Left renal pelvis (tissue), 4 donors: ENCODE measurements at regions not wholly inside any gene's neighbourhood (a gene's known extent, or its start where the extent isn't known, plus 50 kb on each side); places are given as distances from the start of the nearest gene placed in this dataset.
"Not testable (repeated sequence)": the region's sequence is repeated elsewhere in the genome, so short reads cannot be mapped to it uniquely, and the experiment has no call there.

Experiments used
- DNase-seq, 4 donors: peaks; one replicate each; pipeline ENCODE4 v3.0.0-alpha.2; 2013; ENCODE audit warnings: low read depth in 4 of 4, low spot score in 3 of 4

GRCh38 chr5:58165152-58165551, 294.7 kb downstream of the PLK2 start:
- DNase-seq = no peak

GRCh38 chr5:58161889-58162288, 298.0 kb downstream of the PLK2 start:
- not testable (repeated sequence) for DNase-seq

GRCh38 chr5:58156973-58157701, 302.7 kb downstream of the PLK2 start:
- DNase-seq = no peak

- no peak for DNase-seq
Measured at GRCh38 chr5:58156361-58156760, 303.5 kb downstream of the PLK2 start.

- DNase-seq = no peak
Measured at GRCh38 chr5:58153255-58153654, 306.6 kb downstream of the PLK2 start.

GRCh38 chr5:58151414-58151813, 308.5 kb downstream of the PLK2 start:
- DNase-seq = no peak

GRCh38 chr5:58150926-58151325, 309.0 kb downstream of the PLK2 start:
- DNase-seq = no peak

- no peak for DNase-seq
Measured at GRCh38 chr5:58149746-58150145, 310.1 kb downstream of the PLK2 start.

- DNase-seq = no peak
Measured at GRCh38 chr5:58149345-58149744, 310.5 kb downstream of the PLK2 start.

- no peak for DNase-seq
Measured at GRCh38 chr5:58148254-58148775, 311.6 kb downstream of the PLK2 start.

GRCh38 chr5:58145397-58145934, 314.4 kb downstream of the PLK2 start:
- DNase-seq = no peak

- DNase-seq = no peak
Measured at GRCh38 chr5:58143727-58144126, 316.2 kb downstream of the PLK2 start.

- DNase-seq = no peak
Measured at GRCh38 chr5:58143181-58143580, 316.7 kb downstream of the PLK2 start.

GRCh38 chr5:58138791-58139190, 321.1 kb downstream of the PLK2 start:
- no peak for DNase-seq

- no peak for DNase-seq
Measured at GRCh38 chr5:58136406-58136805, 323.5 kb downstream of the PLK2 start.

- DNase-seq = no peak
Measured at GRCh38 chr5:58135571-58136335, 324.1 kb downstream of the PLK2 start.

GRCh38 chr5:58133631-58134296, 326.1 kb downstream of the PLK2 start:
- peak in 2 of 4 donors; percentile 32 to 46 for DNase-seq

- DNase-seq = no peak
Measured at GRCh38 chr5:58133216-58133615, 326.7 kb downstream of the PLK2 start.

- no peak for DNase-seq
Measured at GRCh38 chr5:58127255-58128220, 332.3 kb downstream of the PLK2 start.

GRCh38 chr5:58123501-58123900, 336.4 kb downstream of the PLK2 start:
- DNase-seq = no peak
